IMR-90 (cell line): ENCODE measurements at regions not wholly inside any gene's neighbourhood (a gene's known extent, or its start where the extent isn't known, plus 50 kb on each side); places are given as distances from the start of the nearest gene placed in this dataset.

ENCODE experiments used
- ATAC-seq: fragments of 200-7000 bp; cut with Tn5 transposase; 2 replicates; pipeline ENCODE4 v1.9.1; 2020; ENCODE audit warnings: low read depth, mild to moderate bottlenecking, moderate library complexity
- BruUV-seq: library from RNA; stranded (reverse); fragments of 400-500 nt; replicated peaks from 2 replicates; lab custom pipeline; 2021; lab: Mats Ljungman, UMichigan
- CTCF ChIA-PET: fragments of 300-600 bp; formaldehyde crosslinking; extraction: SDS; loops from one replicate; lab custom pipeline; 2021; ENCODE audit warnings: antibody characterized with exemption; lab: Yijun Ruan, JAX
- POLR2A ChIA-PET: fragments of 300-600 bp; sonication (Branson Sonifier 250); formaldehyde crosslinking; loops from one replicate; lab custom pipeline; 2022; ENCODE audit warnings: antibody characterized with exemption; ENCODE audit not compliant: unreplicated experiment; lab: Charles Lee
- DNase-seq: peaks from one replicate; pipeline ENCODE4 v3.0.0; 2013
- H2AFZ ChIP-seq: replicated peaks from 2 replicates; pipeline ENCODE3; 2013; ENCODE audit warnings: low read length, mild to moderate bottlenecking; ENCODE audit not compliant: poor library complexity
- H2AK5ac ChIP-seq: 2 replicates; pipeline ENCODE4 v1.6.1; 2013; ENCODE audit warnings: low read depth, low read length, inconsistent platforms
- H2AK9ac ChIP-seq: replicated peaks from 2 replicates; pipeline ENCODE3; 2013; ENCODE audit warnings: mild to moderate bottlenecking, low read depth, low read length, moderate library complexity; ENCODE audit not compliant: poor library complexity
- H2BK120ac ChIP-seq: 2 replicates; pipeline ENCODE4 v1.6.1; 2013; ENCODE audit warnings: low read depth, low read length, inconsistent platforms
- H2BK15ac ChIP-seq: 3 replicates; pipeline ENCODE4 v1.6.1; 2013; ENCODE audit warnings: low read depth, low read length, inconsistent platforms
- H2BK20ac ChIP-seq: 2 replicates; pipeline ENCODE4 v1.6.1; 2013; ENCODE audit warnings: low read depth, mild to moderate bottlenecking, inconsistent platforms, low read length, moderate library complexity
- H2BK5ac ChIP-seq: 2 replicates; pipeline ENCODE4 v1.6.1; 2013; ENCODE audit warnings: mild to moderate bottlenecking, low read depth, low read length, inconsistent platforms; ENCODE audit not compliant: poor library complexity, severe bottlenecking
- H3K14ac ChIP-seq: replicated peaks from 2 replicates; pipeline ENCODE4 v1.6.1; 2013; ENCODE audit warnings: low read depth, low read length, inconsistent platforms
- H3K18ac ChIP-seq: 2 replicates; pipeline ENCODE4 v1.6.1; 2013; ENCODE audit warnings: low read depth, low read length, control low read depth
- H3K23ac ChIP-seq: 2 replicates; pipeline ENCODE4 v1.6.1; 2013; ENCODE audit warnings: low read depth, low read length, inconsistent platforms
- H3K27ac ChIP-seq: 2 replicates; pipeline ENCODE4 v1.5.1; 2013; ENCODE audit warnings: mild to moderate bottlenecking, control low read depth, low read length; ENCODE audit not compliant: insufficient read depth
- H3K27me3 ChIP-seq: 2 replicates; pipeline ENCODE4 v1.6.1; 2013; ENCODE audit warnings: low read length; ENCODE audit not compliant: control insufficient read depth, insufficient read depth
- H3K36me3 ChIP-seq: 2 replicates; pipeline ENCODE4 v1.6.1; 2013; ENCODE audit warnings: low read length, mixed read lengths; ENCODE audit not compliant: control insufficient read depth, insufficient read depth
- H3K4ac ChIP-seq: 2 replicates; pipeline ENCODE4 v1.6.1; 2013; ENCODE audit warnings: low read depth, low read length, inconsistent platforms
- H3K4me1 ChIP-seq: 2 replicates; pipeline ENCODE4 v1.6.1; 2013; ENCODE audit warnings: low read length, mixed read lengths; ENCODE audit not compliant: control insufficient read depth, insufficient read depth
- H3K4me2 ChIP-seq: 2 replicates; pipeline ENCODE4 v1.6.1; 2013; ENCODE audit warnings: low read depth, mild to moderate bottlenecking, control low read depth, low read length, moderate library complexity
- H3K4me3 ChIP-seq: 2 replicates; pipeline ENCODE4 v1.5.1; 2013; ENCODE audit warnings: low read depth, mild to moderate bottlenecking, control low read depth, low read length, moderate library complexity; ENCODE audit not compliant: insufficient read depth
- H3K56ac ChIP-seq: 2 replicates; pipeline ENCODE4 v1.6.1; 2013; ENCODE audit warnings: low read length, inconsistent platforms; ENCODE audit not compliant: insufficient read depth; ENCODE audit errors: extremely low read depth
- H3K79me1 ChIP-seq, 2 experiments: 2 replicates each; pipeline ENCODE4 v1.6.1; 2013; ENCODE audit warnings: low read length in 2 of 2, inconsistent platforms in 1 of 2, low read depth in 1 of 2
- H3K9ac ChIP-seq: 2 replicates; pipeline ENCODE4 v1.6.1; 2013; ENCODE audit warnings: low read depth, low read length, control low read depth
- H3K9me1 ChIP-seq: 2 replicates; pipeline ENCODE4 v1.6.1; 2013; ENCODE audit warnings: low read length, inconsistent platforms; ENCODE audit not compliant: insufficient read depth
- H3K9me3 ChIP-seq: 2 replicates; pipeline ENCODE4 v1.6.1; 2013; ENCODE audit warnings: low read length; ENCODE audit not compliant: control insufficient read depth, insufficient read depth
- H4K20me1 ChIP-seq: 2 replicates; pipeline ENCODE4 v1.6.1; 2013; ENCODE audit warnings: low read length, inconsistent platforms; ENCODE audit not compliant: insufficient read depth
- H4K5ac ChIP-seq: 2 replicates; pipeline ENCODE4 v1.6.1; 2013; ENCODE audit warnings: mild to moderate bottlenecking, low read depth, low read length, control low read depth
- H4K8ac ChIP-seq, 2 experiments: 2 replicates each; pipeline ENCODE4 v1.6.1; 2013; ENCODE audit warnings: low read depth in 2 of 2, low read length in 2 of 2, control low read depth in 1 of 2, inconsistent platforms in 1 of 2
- H4K91ac ChIP-seq: 2 replicates; pipeline ENCODE4 v1.6.1; 2013; ENCODE audit warnings: low read depth, low read length, inconsistent platforms; ENCODE audit not compliant: insufficient read depth
- CEBPB ChIP-seq: IDR thresholded peaks from 2 replicates; pipeline ENCODE4 v1.6.1; 2012; ENCODE audit warnings: low read depth, low read length, improper control_type of control experiment
- MAFK ChIP-seq: IDR thresholded peaks from 2 replicates; pipeline ENCODE4 v1.6.1; 2012; ENCODE audit warnings: low read depth, low read length, improper control_type of control experiment
- POLR2A ChIP-seq: IDR thresholded peaks from 2 replicates; pipeline ENCODE4 v1.6.1; 2012; ENCODE audit warnings: mild to moderate bottlenecking, low read depth, low read length
- USF2 ChIP-seq: fragments of 150-350 bp; IDR thresholded peaks from 2 replicates; pipeline ENCODE4 v1.6.1; 2017; ENCODE audit warnings: mild to moderate bottlenecking, antibody characterized with exemption, low read length, low read depth
- WGBS, 2 experiments: methylation state at CpG; one replicate each; pipeline versions ENCODE4 v1.1.5 to v1.1.7; 2013; ENCODE audit warnings: missing lambda C conversion rate in 2 of 2; ENCODE audit not compliant: insufficient read length in 1 of 2; ENCODE audit errors: extremely low coverage in 2 of 2; 5-methylcytosine and 5-hydroxymethylcytosine counted together
- dilution Hi-C: fragments of 300-500 bp; cut with HindIII; formaldehyde crosslinking; loops from one replicate; pipeline ENCODE4 v1.14.3; 2018; ENCODE audit warnings: low sequenced_read_pairs; ENCODE audit not compliant: unreplicated experiment
- in situ Hi-C: fragments of 300-500 bp; cut with MboI; formaldehyde crosslinking; loops from 3 replicates; pipeline ENCODE4 v1.14.3; 2019; ENCODE audit warnings: low sequenced_read_pairs, inconsistent platforms, mixed read lengths
- intact Hi-C: fragments of 100-400 bp; cut with micrococcal nuclease; formaldehyde crosslinking; loops from 2 replicates; pipeline ENCODE4 v1.10.0; 2022

GRCh38 chr12:100069795-100070194 lies 72.9 kb downstream of the BLTP3B start:
- no peak overlapping the region for H2AK9ac ChIP-seq
- H3K4me1 ChIP-seq: no peaks in the 10 kb centered on the region
- no peak overlapping the region for H3K4me2 ChIP-seq
- H2BK120ac ChIP-seq: no peak overlapping the region
- no peak overlapping the region for H3K14ac ChIP-seq
- POLR2A ChIA-PET: no interaction called here
- DNase-seq (no peak), ATAC-seq (no peak)
- H4K8ac ChIP-seq: no peak overlapping the region
- no peaks in the 10 kb centered on the region for H4K20me1 ChIP-seq
- H2BK5ac ChIP-seq: no peak overlapping the region
- no peak overlapping the region for H3K27ac ChIP-seq
- H4K5ac ChIP-seq: no peak overlapping the region
- no peak overlapping the region for H3K4me3 ChIP-seq
- H3K56ac ChIP-seq: no peak overlapping the region
- no CpG with 5 or more reads among the region's 1 CpG for WGBS, 2 experiments
- intact Hi-C loops (no loop called here), in situ Hi-C loops (no loop called here), dilution Hi-C loops (no loop called here)
- H3K23ac ChIP-seq: no peak overlapping the region
- H2AK5ac ChIP-seq: no peak overlapping the region
- no peak for TF ChIP-seq USF2
- TF ChIP-seq CEBPB: peak; percentile 55; the same call in 1 of the 2 replicates
- no peak for TF ChIP-seq POLR2A
- no peak for TF ChIP-seq MAFK
- no peak overlapping the region for H3K4ac ChIP-seq
- H2BK15ac ChIP-seq: no peak overlapping the region
- BruUV-seq: no TSS peak
- CTCF ChIA-PET: interaction anchor here (0.6 kb wide), 1 partner anchor 671 kb away, joined by 3 read pairs; no protein-coding TSS in a partner anchor
- no peaks in the 10 kb centered on the region for H3K9me1 ChIP-seq
- no peaks in the 10 kb centered on the region for H3K79me1 ChIP-seq
- no peak overlapping the region for H3K18ac ChIP-seq
- H2BK20ac ChIP-seq: no peak overlapping the region
- no peak overlapping the region for H2AFZ ChIP-seq
- no peaks in the 10 kb centered on the region for H3K27me3 ChIP-seq
- H4K91ac ChIP-seq: no peak overlapping the region
- H3K36me3 ChIP-seq: peaks cover 4% of the 10 kb centered on the region; the same call in 1 of the 2 replicates
- no peak overlapping the region for H3K9ac ChIP-seq
- no peaks in the 10 kb centered on the region for H3K9me3 ChIP-seq
